WTC11 (cell line): ENCODE measurements at regions not wholly inside any gene's neighbourhood (a gene's known extent, or its start where the extent isn't known, plus 50 kb on each side); places are given as distances from the start of the nearest gene placed in this dataset.

ENCODE experiments used
- ATAC-seq: fragments of 200-7000 bp; cut with Tn5 transposase; 2 replicates; pipeline ENCODE4 v1.10.0; 2021; ENCODE audit warnings: mild to moderate bottlenecking, moderate library complexity
- CTCF ChIA-PET: fragments of 300-600 bp; sonication (Branson Sonifier 250); formaldehyde crosslinking; loops from one replicate; lab custom pipeline; 2021; ENCODE audit warnings: antibody characterized with exemption; lab: Charles Lee
- POLR2A ChIA-PET: fragments of 350-600 bp; sonication (Branson Sonifier 250); formaldehyde crosslinking; loops from one replicate; lab custom pipeline; 2021; ENCODE audit warnings: antibody characterized with exemption; lab: Charles Lee
- DNase-seq: peaks from one replicate; pipeline ENCODE4 v3.0.0; 2021; ENCODE audit warnings: low spot score
- H3K27ac Mint-ChIP-seq: 2 replicates; pipeline ENCODE4 v1.8.0; 2021; ENCODE audit warnings: mixed read lengths
- H3K27me3 Mint-ChIP-seq: 2 replicates; pipeline ENCODE4 v1.8.0; 2021; ENCODE audit warnings: low read depth, mild to moderate bottlenecking, moderate library complexity, mixed read lengths
- H3K36me3 Mint-ChIP-seq: 2 replicates; pipeline ENCODE4 v1.8.0; 2021; ENCODE audit warnings: mixed read lengths
- H3K4me1 Mint-ChIP-seq: 2 replicates; pipeline ENCODE4 v1.8.0; 2022; ENCODE audit warnings: mixed read lengths
- H3K4me3 Mint-ChIP-seq: 2 replicates; pipeline ENCODE4 v1.8.0; 2021; ENCODE audit warnings: mild to moderate bottlenecking, moderate library complexity, mixed read lengths
- H3K9me3 Mint-ChIP-seq: 2 replicates; pipeline ENCODE4 v1.8.0; 2021; ENCODE audit warnings: mixed read lengths
- CREB1 ChIP-seq: sonication (generic); formaldehyde crosslinking; IDR thresholded peaks from 2 replicates; pipeline ENCODE4 v1.8.0; 2023; ENCODE audit warnings: mild to moderate bottlenecking, missing genetic modification reagents
- CREM ChIP-seq: sonication (generic); formaldehyde crosslinking; IDR thresholded peaks from 2 replicates; pipeline ENCODE4 v1.8.1; 2022; ENCODE audit warnings: mild to moderate bottlenecking, missing genetic modification reagents, moderate library complexity
- ESRRA ChIP-seq: sonication (generic); formaldehyde crosslinking; IDR thresholded peaks from 2 replicates; pipeline ENCODE4 v1.8.1; 2022; ENCODE audit warnings: mild to moderate bottlenecking, missing genetic modification reagents, borderline replicate concordance
- FOXJ3 ChIP-seq: sonication (generic); formaldehyde crosslinking; IDR thresholded peaks from 2 replicates; pipeline ENCODE4 v1.9.0; 2021; ENCODE audit warnings: missing genetic modification reagents, mild to moderate bottlenecking, borderline replicate concordance
- GRHL2 ChIP-seq: fragments of 250-450 bp; sonication (Bioruptor Pico); IDR thresholded peaks from 2 replicates; pipeline ENCODE4 v1.8.0; 2022; ENCODE audit warnings: mild to moderate bottlenecking, moderate library complexity; ENCODE audit not compliant: insufficient replicate concordance, severe bottlenecking
- JAZF1 ChIP-seq: fragments of 250-450 bp; sonication (Bioruptor Pico); IDR thresholded peaks from 2 replicates; pipeline ENCODE4 v1.9.0; 2021; ENCODE audit warnings: moderate library complexity, mild to moderate bottlenecking, inconsistent platforms
- JUN ChIP-seq: sonication (generic); formaldehyde crosslinking; IDR thresholded peaks from 2 replicates; pipeline ENCODE4 v1.8.0; 2023; ENCODE audit warnings: mild to moderate bottlenecking, missing genetic modification reagents
- RORB ChIP-seq: fragments of 250-450 bp; sonication (Bioruptor Pico); IDR thresholded peaks from 2 replicates; pipeline ENCODE4 v1.9.0; 2021; ENCODE audit warnings: mild to moderate bottlenecking
- SMAD3 ChIP-seq: sonication (generic); formaldehyde crosslinking; IDR thresholded peaks from 2 replicates; pipeline ENCODE4 v1.8.0; 2022; ENCODE audit warnings: missing genetic modification reagents, mild to moderate bottlenecking, borderline replicate concordance
- ZNF219 ChIP-seq: sonication (generic); formaldehyde crosslinking; IDR thresholded peaks from 2 replicates; pipeline ENCODE4 v1.8.0; 2023; ENCODE audit warnings: missing genetic modification reagents, mild to moderate bottlenecking, borderline replicate concordance
- ZNF232 ChIP-seq: sonication (generic); formaldehyde crosslinking; IDR thresholded peaks from 2 replicates; pipeline ENCODE4 v1.8.0; 2022; ENCODE audit warnings: mild to moderate bottlenecking, missing genetic modification reagents
- ZNF263 ChIP-seq: sonication (generic); formaldehyde crosslinking; IDR thresholded peaks from 2 replicates; pipeline ENCODE4 v1.8.1; 2022; ENCODE audit warnings: low read depth, mild to moderate bottlenecking, moderate library complexity, missing genetic modification reagents
- TF ChIP-seq, protein P1 (sequence below): sonication (generic); formaldehyde crosslinking; IDR thresholded peaks from 2 replicates; pipeline ENCODE4 v1.8.0; 2022; ENCODE audit warnings: mild to moderate bottlenecking, missing genetic modification reagents
- TF ChIP-seq, protein P2 (sequence below): sonication (generic); formaldehyde crosslinking; IDR thresholded peaks from 2 replicates; pipeline ENCODE4 v1.8.1; 2022; ENCODE audit warnings: mild to moderate bottlenecking, moderate library complexity, missing genetic modification reagents
- TF ChIP-seq, protein P3 (sequence below): sonication (generic); formaldehyde crosslinking; IDR thresholded peaks from 2 replicates; pipeline ENCODE4 v1.8.0; 2022; ENCODE audit warnings: missing genetic modification reagents
- TF ChIP-seq, protein P4 (sequence below): sonication (generic); formaldehyde crosslinking; IDR thresholded peaks from 2 replicates; pipeline ENCODE4 v1.8.0; 2022; ENCODE audit warnings: mild to moderate bottlenecking, missing genetic modification reagents
- TF ChIP-seq, protein P5 (sequence below): sonication (generic); formaldehyde crosslinking; IDR thresholded peaks from 2 replicates; pipeline ENCODE4 v1.8.1; 2023; ENCODE audit warnings: mild to moderate bottlenecking, missing genetic modification reagents, moderate library complexity
- TF ChIP-seq, protein P6 (sequence below): sonication (generic); formaldehyde crosslinking; IDR thresholded peaks from 2 replicates; pipeline ENCODE4 v1.8.1; 2022; ENCODE audit warnings: mild to moderate bottlenecking, missing genetic modification reagents, moderate library complexity, borderline replicate concordance
- TF ChIP-seq, protein P7 (sequence below): sonication (generic); formaldehyde crosslinking; conservative IDR thresholded peaks from 2 replicates; pipeline ENCODE4 v1.8.1; 2022; ENCODE audit warnings: mild to moderate bottlenecking, missing genetic modification reagents

DNA sequence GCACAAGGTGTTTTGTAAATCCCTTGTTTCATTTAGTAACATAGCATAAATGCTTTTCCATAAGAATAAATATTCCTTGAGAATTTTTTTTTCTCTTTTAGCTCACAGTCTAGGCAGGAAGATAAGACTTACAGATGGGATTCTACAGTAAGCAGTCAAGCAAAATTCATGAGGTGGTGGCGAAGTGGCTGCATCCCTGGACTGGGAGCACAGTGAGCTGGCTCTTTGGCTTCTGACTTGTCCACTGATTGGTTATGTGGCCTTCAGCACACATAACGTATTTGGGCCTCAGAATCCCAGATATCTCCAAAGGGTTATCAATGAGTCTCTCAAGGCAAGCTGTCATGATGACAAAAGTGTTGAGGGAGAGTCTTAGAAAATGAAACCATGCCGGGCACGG is 99.8 kb downstream of the EBNA1BP2 start (continued):
- TF ChIP-seq ESRRA (CRISPR knock-in tag): no peak
- TF ChIP-seq, all 79 proteins: peak for 0

DNA sequence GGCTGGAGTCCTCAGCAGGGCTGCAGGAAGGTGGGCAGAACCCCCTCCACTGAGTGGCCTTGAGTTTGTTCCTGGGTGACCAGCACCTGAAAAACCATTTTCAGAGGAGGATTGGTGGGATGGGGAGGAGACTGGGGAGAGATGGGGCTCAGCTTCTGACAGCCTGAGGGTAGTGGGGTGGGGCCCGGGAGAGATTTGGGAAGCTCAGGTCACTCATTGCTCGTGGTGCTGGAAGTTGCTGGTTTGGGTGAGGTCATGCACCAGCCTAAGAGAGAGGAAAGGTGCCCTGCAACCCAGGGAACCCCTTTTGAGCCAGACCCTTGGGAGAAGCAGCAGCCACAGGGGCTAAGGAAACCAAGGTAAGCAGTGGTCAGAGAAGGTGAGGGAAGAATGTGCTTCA is 100.8 kb downstream of the EBNA1BP2 start:
- Mint-ChIP-seq H3K4me3 (no peak overlapping the region), H3K4me1 (peaks cover 55% of the 10 kb centered on the region), H3K27ac (peak overlapping the region; percentile 43; the same call in 1 of the 2 replicates), H3K36me3 (no peaks in the 10 kb centered on the region), H3K9me3 (0 out of 2 replicates have a peak, but pooled peaks cover 2% of the 10 kb centered on the region), H3K27me3 (peaks cover 10% of the 10 kb centered on the region)
- POLR2A ChIA-PET: interaction anchor here (3.5 kb wide), 1 partner anchor 112 kb away, joined by 17 read pairs; no protein-coding TSS in a partner anchor
- DNase-seq (no peak), ATAC-seq (no peak)
- TF ChIP-seq, protein P1, sequence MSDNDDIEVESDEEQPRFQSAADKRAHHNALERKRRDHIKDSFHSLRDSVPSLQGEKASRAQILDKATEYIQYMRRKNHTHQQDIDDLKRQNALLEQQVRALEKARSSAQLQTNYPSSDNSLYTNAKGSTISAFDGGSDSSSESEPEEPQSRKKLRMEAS (CRISPR knock-in tag): no peak
- no peak for TF ChIP-seq CREM (CRISPR knock-in tag)
- TF ChIP-seq, protein P2, sequence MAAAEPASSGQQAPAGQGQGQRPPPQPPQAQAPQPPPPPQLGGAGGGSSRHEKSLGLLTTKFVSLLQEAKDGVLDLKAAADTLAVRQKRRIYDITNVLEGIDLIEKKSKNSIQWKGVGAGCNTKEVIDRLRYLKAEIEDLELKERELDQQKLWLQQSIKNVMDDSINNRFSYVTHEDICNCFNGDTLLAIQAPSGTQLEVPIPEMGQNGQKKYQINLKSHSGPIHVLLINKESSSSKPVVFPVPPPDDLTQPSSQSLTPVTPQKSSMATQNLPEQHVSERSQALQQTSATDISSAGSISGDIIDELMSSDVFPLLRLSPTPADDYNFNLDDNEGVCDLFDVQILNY: no peak
- TF ChIP-seq ZNF219 (CRISPR knock-in tag): no peak
- no peak for TF ChIP-seq RORB (CRISPR knock-in tag)
- CTCF ChIA-PET: interaction anchor here (0.9 to 8.8 kb wide), 4 partner anchors 64 to 156 kb away, joined by 3 to 409 read pairs (median 8); no protein-coding TSS in a partner anchor

DNA sequence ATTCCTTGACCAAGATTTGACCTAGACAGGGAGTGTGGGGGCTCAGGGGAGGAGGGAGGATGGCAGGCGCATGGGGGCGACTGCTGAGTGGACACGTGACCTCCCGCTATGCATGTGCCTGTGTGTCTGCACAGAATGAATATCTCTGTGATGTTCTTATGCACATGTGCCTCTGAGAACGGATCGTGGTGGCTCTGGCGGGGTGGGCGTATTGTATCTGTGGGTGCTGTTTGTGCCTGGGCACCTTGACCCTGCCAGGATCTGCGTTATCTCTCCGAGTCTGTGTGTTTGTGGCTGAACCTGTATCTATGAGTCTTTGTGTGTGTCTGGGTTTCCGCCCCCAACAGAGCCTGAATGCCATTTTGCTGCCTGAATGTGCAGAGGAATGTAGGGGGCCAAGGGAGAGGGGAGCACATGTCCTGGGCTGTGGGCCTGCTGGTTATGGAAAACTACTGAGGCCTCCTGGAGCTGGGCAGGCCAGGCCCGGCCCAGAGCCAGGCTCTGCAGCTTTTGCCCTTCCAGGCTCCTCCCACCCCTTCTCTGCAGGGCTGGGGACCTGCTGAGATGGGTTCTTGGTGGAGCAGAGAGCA is 102.5 kb downstream of the EBNA1BP2 start:
- Mint-ChIP-seq H3K27ac (peak overlapping the region; percentile 88), H3K9me3 (no peaks in the 10 kb centered on the region)
- TF ChIP-seq, protein P3, sequence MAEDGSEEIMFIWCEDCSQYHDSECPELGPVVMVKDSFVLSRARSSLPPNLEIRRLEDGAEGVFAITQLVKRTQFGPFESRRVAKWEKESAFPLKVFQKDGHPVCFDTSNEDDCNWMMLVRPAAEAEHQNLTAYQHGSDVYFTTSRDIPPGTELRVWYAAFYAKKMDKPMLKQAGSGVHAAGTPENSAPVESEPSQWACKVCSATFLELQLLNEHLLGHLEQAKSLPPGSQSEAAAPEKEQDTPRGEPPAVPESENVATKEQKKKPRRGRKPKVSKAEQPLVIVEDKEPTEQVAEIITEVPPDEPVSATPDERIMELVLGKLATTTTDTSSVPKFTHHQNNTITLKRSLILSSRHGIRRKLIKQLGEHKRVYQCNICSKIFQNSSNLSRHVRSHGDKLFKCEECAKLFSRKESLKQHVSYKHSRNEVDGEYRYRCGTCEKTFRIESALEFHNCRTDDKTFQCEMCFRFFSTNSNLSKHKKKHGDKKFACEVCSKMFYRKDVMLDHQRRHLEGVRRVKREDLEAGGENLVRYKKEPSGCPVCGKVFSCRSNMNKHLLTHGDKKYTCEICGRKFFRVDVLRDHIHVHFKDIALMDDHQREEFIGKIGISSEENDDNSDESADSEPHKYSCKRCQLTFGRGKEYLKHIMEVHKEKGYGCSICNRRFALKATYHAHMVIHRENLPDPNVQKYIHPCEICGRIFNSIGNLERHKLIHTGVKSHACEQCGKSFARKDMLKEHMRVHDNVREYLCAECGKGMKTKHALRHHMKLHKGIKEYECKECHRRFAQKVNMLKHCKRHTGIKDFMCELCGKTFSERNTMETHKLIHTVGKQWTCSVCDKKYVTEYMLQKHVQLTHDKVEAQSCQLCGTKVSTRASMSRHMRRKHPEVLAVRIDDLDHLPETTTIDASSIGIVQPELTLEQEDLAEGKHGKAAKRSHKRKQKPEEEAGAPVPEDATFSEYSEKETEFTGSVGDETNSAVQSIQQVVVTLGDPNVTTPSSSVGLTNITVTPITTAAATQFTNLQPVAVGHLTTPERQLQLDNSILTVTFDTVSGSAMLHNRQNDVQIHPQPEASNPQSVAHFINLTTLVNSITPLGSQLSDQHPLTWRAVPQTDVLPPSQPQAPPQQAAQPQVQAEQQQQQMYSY: no peak
- TF ChIP-seq, protein P4, sequence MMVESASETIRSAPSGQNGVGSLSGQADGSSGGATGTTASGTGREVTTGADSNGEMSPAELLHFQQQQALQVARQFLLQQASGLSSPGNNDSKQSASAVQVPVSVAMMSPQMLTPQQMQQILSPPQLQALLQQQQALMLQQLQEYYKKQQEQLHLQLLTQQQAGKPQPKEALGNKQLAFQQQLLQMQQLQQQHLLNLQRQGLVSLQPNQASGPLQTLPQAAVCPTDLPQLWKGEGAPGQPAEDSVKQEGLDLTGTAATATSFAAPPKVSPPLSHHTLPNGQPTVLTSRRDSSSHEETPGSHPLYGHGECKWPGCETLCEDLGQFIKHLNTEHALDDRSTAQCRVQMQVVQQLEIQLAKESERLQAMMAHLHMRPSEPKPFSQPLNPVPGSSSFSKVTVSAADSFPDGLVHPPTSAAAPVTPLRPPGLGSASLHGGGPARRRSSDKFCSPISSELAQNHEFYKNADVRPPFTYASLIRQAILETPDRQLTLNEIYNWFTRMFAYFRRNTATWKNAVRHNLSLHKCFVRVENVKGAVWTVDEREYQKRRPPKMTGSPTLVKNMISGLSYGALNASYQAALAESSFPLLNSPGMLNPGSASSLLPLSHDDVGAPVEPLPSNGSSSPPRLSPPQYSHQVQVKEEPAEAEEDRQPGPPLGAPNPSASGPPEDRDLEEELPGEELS (CRISPR knock-in tag): no peak
- TF ChIP-seq, protein P5, sequence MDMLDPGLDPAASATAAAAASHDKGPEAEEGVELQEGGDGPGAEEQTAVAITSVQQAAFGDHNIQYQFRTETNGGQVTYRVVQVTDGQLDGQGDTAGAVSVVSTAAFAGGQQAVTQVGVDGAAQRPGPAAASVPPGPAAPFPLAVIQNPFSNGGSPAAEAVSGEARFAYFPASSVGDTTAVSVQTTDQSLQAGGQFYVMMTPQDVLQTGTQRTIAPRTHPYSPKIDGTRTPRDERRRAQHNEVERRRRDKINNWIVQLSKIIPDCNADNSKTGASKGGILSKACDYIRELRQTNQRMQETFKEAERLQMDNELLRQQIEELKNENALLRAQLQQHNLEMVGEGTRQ (CRISPR knock-in tag): 0 out of 2 replicates have a peak, but pooled peaks have one; percentile 9
- TF ChIP-seq ZNF232 (CRISPR knock-in tag) (no peak), JUN (CRISPR knock-in tag) (no peak)
- TF ChIP-seq, all 79 proteins: peak for 1
- H3K27me3 Mint-ChIP-seq: peaks cover 10% of the 10 kb centered on the region
- POLR2A ChIA-PET: no interaction called here
- DNase-seq: peak; percentile 28
- CTCF ChIA-PET: interaction anchor here (1.1 to 8.8 kb wide), 4 partner anchors 60 to 155 kb away, joined by 4 to 409 read pairs (median 8); no protein-coding TSS in a partner anchor
- H3K4me1 Mint-ChIP-seq: peaks cover 55% of the 10 kb centered on the region
- H3K4me3 Mint-ChIP-seq: no peak overlapping the region
- H3K36me3 Mint-ChIP-seq: no peaks in the 10 kb centered on the region
- ATAC-seq: peak; percentile 46

DNA sequence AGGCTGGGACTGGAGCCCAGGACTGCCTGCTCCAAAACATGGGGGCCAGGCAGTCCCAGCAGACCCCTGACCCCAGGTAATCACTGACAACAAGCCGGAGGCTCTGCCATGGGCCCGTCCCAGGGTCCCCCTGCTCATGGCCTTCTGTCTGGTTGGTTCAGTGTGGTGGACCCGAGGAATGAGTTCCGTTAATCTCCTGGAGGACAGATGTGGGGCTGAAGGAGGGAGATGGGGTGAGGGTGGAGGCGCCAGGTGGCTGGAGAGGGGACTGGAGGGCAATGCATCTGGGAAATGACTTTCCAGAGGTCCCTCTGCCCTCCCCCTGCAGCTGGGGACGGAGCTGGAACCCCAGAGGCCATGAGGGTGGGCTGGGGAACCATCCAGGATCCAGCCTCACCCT is 103.2 kb downstream of the EBNA1BP2 start:
- no peak for TF ChIP-seq SMAD3
- no peak for TF ChIP-seq CREB1 (CRISPR knock-in tag)
- no peak for TF ChIP-seq JAZF1 (CRISPR knock-in tag)
- TF ChIP-seq FOXJ3 (CRISPR knock-in tag): no peak
- TF ChIP-seq, protein P6, sequence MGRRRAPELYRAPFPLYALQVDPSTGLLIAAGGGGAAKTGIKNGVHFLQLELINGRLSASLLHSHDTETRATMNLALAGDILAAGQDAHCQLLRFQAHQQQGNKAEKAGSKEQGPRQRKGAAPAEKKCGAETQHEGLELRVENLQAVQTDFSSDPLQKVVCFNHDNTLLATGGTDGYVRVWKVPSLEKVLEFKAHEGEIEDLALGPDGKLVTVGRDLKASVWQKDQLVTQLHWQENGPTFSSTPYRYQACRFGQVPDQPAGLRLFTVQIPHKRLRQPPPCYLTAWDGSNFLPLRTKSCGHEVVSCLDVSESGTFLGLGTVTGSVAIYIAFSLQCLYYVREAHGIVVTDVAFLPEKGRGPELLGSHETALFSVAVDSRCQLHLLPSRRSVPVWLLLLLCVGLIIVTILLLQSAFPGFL (CRISPR knock-in tag): no peak
- TF ChIP-seq ZNF263: no peak
- TF ChIP-seq, protein P7, sequence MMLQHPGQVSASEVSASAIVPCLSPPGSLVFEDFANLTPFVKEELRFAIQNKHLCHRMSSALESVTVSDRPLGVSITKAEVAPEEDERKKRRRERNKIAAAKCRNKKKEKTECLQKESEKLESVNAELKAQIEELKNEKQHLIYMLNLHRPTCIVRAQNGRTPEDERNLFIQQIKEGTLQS: no peak
- no peak for TF ChIP-seq RORB (CRISPR knock-in tag)
- no peak for TF ChIP-seq GRHL2 (CRISPR knock-in tag)
- CTCF ChIA-PET: interaction anchor here (1.1 to 1.2 kb wide), 2 partner anchors 59 to 146 kb away, joined by 4 to 5 read pairs; no protein-coding TSS in a partner anchor
- Mint-ChIP-seq H3K4me1 (peaks cover 52% of the 10 kb centered on the region), H3K27me3 (peaks cover 10% of the 10 kb centered on the region), H3K4me3 (no peak overlapping the region), H3K27ac (no peak overlapping the region), H3K36me3 (no peaks in the 10 kb centered on the region), H3K9me3 (no peaks in the 10 kb centered on the region)
- POLR2A ChIA-PET: no interaction called here
- DNase-seq (no peak), ATAC-seq (no peak)
